OCI-LY1 (cell line): ENCODE measurements at regions not wholly inside any gene's neighbourhood (a gene's known extent, or its start where the extent isn't known, plus 50 kb on each side); places are given as distances from the start of the nearest gene placed in this dataset.

ENCODE experiments used
- H2AFZ ChIP-seq: fragments of 200-600 bp; sonication (generic), shearing (Covaris generic); 2 replicates; pipeline ENCODE4 v1.6.0; 2014; ENCODE audit warnings: antibody characterized with exemption, mild to moderate bottlenecking, low read length
- H3F3A ChIP-seq: fragments of 200-600 bp; sonication (generic), shearing (Covaris generic); 2 replicates; pipeline ENCODE4 v1.6.0; 2014; ENCODE audit warnings: mild to moderate bottlenecking, antibody characterized with exemption, low read length, moderate library complexity; ENCODE audit not compliant: insufficient read depth
- H3K27ac ChIP-seq: fragments of 200-600 bp; sonication (generic); 2 replicates; pipeline ENCODE4 v1.5.1; 2014; ENCODE audit warnings: low read length, mixed run types, mild to moderate bottlenecking, low read depth; ENCODE audit not compliant: poor library complexity, severe bottlenecking
- H3K27me3 ChIP-seq: fragments of 200-600 bp; sonication (generic); 2 replicates; pipeline ENCODE4 v1.6.0; 2014; ENCODE audit warnings: antibody characterized with exemption, mild to moderate bottlenecking, low read length, moderate library complexity; ENCODE audit not compliant: insufficient read depth
- H3K36me3 ChIP-seq: fragments of 200-600 bp; sonication (generic); 2 replicates; pipeline ENCODE4 v1.6.1; 2014; ENCODE audit warnings: mild to moderate bottlenecking, antibody characterized with exemption, low read length, moderate library complexity, mixed read lengths; ENCODE audit not compliant: insufficient read depth
- H3K4me1 ChIP-seq: fragments of 200-600 bp; sonication (generic); 2 replicates; pipeline ENCODE4 v1.5.1; 2014; ENCODE audit warnings: mild to moderate bottlenecking, low read length, moderate library complexity; ENCODE audit not compliant: insufficient read depth, severe bottlenecking
- H3K4me2 ChIP-seq: fragments of 200-600 bp; sonication (generic), shearing (Covaris generic); 2 replicates; pipeline ENCODE4 v1.6.1; 2014; ENCODE audit warnings: low read length
- H3K4me3 ChIP-seq: fragments of 200-600 bp; sonication (generic); 2 replicates; pipeline ENCODE4 v1.5.1; 2014; ENCODE audit warnings: low read length, low read depth, mild to moderate bottlenecking, mixed read lengths; ENCODE audit not compliant: poor library complexity, severe bottlenecking
- H3K79me2 ChIP-seq: fragments of 200-600 bp; shearing (Covaris generic); 2 replicates; pipeline ENCODE4 v1.6.1; 2016; ENCODE audit warnings: mixed run types, low read length, mixed read lengths; ENCODE audit not compliant: insufficient read depth
- H3K9ac ChIP-seq: fragments of 200-600 bp; sonication (generic), shearing (Covaris generic); 2 replicates; pipeline ENCODE4 v1.6.1; 2014; ENCODE audit warnings: mild to moderate bottlenecking, low read length, mixed read lengths
- H3K9me2 ChIP-seq: fragments of 200-600 bp; sonication (generic), shearing (Covaris generic); 2 replicates; pipeline ENCODE4 v1.6.1; 2014; ENCODE audit warnings: low read depth, mild to moderate bottlenecking, low read length, mixed read lengths
- H3K9me3 ChIP-seq: fragments of 200-600 bp; shearing (Covaris generic); 2 replicates; pipeline ENCODE4 v1.6.1; 2014; ENCODE audit warnings: low read length, mixed read lengths
- H4K20me1 ChIP-seq: fragments of 200-600 bp; sonication (generic), shearing (Covaris generic); 2 replicates; pipeline ENCODE4 v1.6.0; 2016; ENCODE audit warnings: mild to moderate bottlenecking, low read length; ENCODE audit not compliant: insufficient read depth
- EZH2 ChIP-seq: fragments of 200-600 bp; sonication (generic), shearing (Covaris generic); IDR thresholded peaks from 2 replicates; pipeline ENCODE4 v1.8.0; 2017; ENCODE audit warnings: borderline replicate concordance, mixed run types, mild to moderate bottlenecking, antibody characterized with exemption, low read length, moderate library complexity, mixed read lengths
- TF ChIP-seq, protein P1 (sequence below): fragments of 200-600 bp; sonication (generic), shearing (Covaris generic); IDR thresholded peaks from 2 replicates; pipeline ENCODE4 v1.5.1; 2017; ENCODE audit warnings: mild to moderate bottlenecking, antibody characterized with exemption, low read length, moderate library complexity, mixed read lengths

DNA sequence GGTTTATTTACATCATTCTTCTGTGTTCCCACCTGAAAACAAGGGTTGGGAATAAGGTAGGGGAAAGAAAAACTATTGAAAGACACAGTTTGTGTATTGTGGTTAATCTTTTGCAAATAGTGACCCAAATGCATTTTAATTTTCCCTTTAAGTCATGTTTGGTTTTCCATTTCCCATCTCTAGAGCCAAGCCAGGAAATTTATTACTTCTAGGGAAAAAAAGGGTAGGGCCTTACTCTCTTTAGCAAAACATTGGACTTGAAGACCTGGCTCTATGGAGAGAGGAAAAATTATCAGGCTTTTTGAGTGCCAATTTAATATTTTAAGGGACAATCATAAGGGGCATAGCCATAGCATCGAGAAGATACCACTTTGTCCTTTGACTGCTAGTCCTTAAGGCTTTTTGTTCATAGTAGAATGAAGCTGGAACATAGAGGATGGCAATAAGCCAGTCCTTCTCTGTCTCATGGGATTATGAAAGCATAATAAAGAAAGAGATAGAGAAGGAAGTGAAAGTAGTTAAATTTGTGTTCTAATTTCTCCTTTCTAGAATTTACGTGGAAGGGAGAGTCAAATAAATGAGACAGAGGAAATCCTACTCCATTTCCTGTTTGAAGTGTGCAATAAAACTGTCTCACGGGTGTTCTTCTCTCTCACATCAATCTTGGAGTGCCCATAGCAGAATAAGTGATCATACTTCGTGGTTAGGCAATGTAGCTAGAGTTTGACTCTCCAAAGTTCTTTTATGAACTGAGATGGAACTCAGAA is 50.9 kb upstream of the PPFIA2 start:
- Histone ChIP-seq H3K9me2 (no peaks in the 10 kb centered on the region), H3K9me3 (no peaks in the 10 kb centered on the region), H3K36me3 (no peaks in the 10 kb centered on the region), H3K27me3 (no peaks in the 10 kb centered on the region), H3F3A (no peaks in the 10 kb centered on the region), H3K4me3 (no peak overlapping the region), H4K20me1 (no peaks in the 10 kb centered on the region), H3K4me1 (no peaks in the 10 kb centered on the region), H3K9ac (no peak overlapping the region), H2AFZ (no peak overlapping the region), H3K79me2 (no peaks in the 10 kb centered on the region), H3K4me2 (no peak overlapping the region), H3K27ac (no peak overlapping the region)
- TF ChIP-seq EZH2 = no peak
- TF ChIP-seq, protein P1, sequence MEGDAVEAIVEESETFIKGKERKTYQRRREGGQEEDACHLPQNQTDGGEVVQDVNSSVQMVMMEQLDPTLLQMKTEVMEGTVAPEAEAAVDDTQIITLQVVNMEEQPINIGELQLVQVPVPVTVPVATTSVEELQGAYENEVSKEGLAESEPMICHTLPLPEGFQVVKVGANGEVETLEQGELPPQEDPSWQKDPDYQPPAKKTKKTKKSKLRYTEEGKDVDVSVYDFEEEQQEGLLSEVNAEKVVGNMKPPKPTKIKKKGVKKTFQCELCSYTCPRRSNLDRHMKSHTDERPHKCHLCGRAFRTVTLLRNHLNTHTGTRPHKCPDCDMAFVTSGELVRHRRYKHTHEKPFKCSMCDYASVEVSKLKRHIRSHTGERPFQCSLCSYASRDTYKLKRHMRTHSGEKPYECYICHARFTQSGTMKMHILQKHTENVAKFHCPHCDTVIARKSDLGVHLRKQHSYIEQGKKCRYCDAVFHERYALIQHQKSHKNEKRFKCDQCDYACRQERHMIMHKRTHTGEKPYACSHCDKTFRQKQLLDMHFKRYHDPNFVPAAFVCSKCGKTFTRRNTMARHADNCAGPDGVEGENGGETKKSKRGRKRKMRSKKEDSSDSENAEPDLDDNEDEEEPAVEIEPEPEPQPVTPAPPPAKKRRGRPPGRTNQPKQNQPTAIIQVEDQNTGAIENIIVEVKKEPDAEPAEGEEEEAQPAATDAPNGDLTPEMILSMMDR = no peak

DNA sequence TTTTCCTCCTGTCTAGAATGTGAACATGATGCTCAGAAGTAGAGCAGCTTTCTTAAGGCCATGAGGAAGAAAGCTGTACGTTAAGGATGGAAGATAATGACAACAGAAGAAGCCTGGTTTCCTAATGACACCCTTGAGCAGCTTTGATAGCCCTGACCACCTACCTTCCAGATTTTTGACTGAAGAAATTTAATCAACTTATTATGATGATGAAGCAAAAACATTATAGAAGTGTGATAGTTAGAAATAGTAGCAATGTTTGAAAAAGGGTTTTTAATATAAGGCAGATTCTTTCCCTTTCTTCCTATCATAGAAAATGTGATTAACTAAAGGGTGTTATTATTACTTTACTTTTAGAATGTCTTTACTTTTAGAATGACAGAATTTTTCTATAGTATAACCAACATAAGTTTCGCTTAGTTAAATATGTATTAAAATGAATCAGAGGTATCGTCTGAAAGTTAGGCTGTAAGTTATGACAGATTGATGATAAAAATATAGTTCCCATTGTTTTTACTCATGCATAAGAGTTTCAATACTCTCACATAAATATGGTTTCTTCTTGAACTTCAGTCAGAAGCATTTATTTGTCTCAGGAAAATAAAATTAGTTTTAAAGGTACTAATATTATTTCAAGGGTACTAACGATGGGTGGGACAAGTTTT is 50.1 kb upstream of the PPFIA2 start:
- Histone ChIP-seq H3F3A (no peaks in the 10 kb centered on the region), H4K20me1 (no peaks in the 10 kb centered on the region), H3K9me3 (no peaks in the 10 kb centered on the region), H3K9ac (no peak overlapping the region), H3K27ac (no peak overlapping the region), H3K4me1 (no peaks in the 10 kb centered on the region), H3K9me2 (no peaks in the 10 kb centered on the region), H3K27me3 (no peaks in the 10 kb centered on the region), H2AFZ (no peak overlapping the region), H3K36me3 (no peaks in the 10 kb centered on the region), H3K4me3 (no peak overlapping the region), H3K4me2 (no peak overlapping the region), H3K79me2 (no peaks in the 10 kb centered on the region)
- TF ChIP-seq EZH2 = no peak
- TF ChIP-seq, protein P1 = no peak
